Endothelial cell of umbilical vein (primary cell): ENCODE measurements at regions not wholly inside any gene's neighbourhood (a gene's known extent, or its start where the extent isn't known, plus 50 kb on each side); places are given as distances from the start of the nearest gene placed in this dataset.

ENCODE experiments used
- BruUV-seq: library from RNA; stranded (reverse); fragments of 400-500 nt; replicated peaks from 2 replicates; lab custom pipeline; 2021; lab: Mats Ljungman, UMichigan
- CTCF ChIA-PET: fragments of 300-600, 350-600 bp; sonication (Branson Sonifier 250); formaldehyde crosslinking; loops from one replicate; lab custom pipeline; 2021; ENCODE audit warnings: antibody characterized with exemption, inconsistent platforms; lab: Charles Lee
- POLR2A ChIA-PET: fragments of 300-600, 350-600 bp; sonication (Branson Sonifier 250); formaldehyde crosslinking; loops from one replicate; lab custom pipeline; 2021; ENCODE audit warnings: antibody characterized with exemption, inconsistent platforms; lab: Charles Lee
- DNase-seq: peaks from one replicate; pipeline ENCODE4 v3.0.0-alpha.2; 2011; ENCODE audit warnings: low read depth, low spot score
- FAIRE-seq: peaks from 2 replicates; lab custom pipeline; 2011; peaks lifted over from hg19 to GRCh38; lab: Jason Lieb, UNC
- H2AFZ ChIP-seq: 2 replicates; pipeline ENCODE4 v1.6.0; 2012; ENCODE audit warnings: low read depth, low read length, control low read depth, inconsistent platforms
- H3K27ac ChIP-seq: 2 replicates; pipeline ENCODE4 v1.5.1; 2011; ENCODE audit warnings: low read depth, mild to moderate bottlenecking, control low read depth, low read length, moderate library complexity; ENCODE audit not compliant: insufficient read depth
- H3K27me3 ChIP-seq, 2 experiments: 2 replicates each; pipeline versions ENCODE4 v1.6.0 to v1.6.1; 2011; ENCODE audit warnings: low read length in 2 of 2, mixed read lengths in 1 of 2; ENCODE audit not compliant: control insufficient read depth in 2 of 2, insufficient read depth in 2 of 2
- H3K36me3 ChIP-seq, 2 experiments: 2 replicates in 1 of 2; 3 replicates in 1 of 2; pipeline ENCODE4 v1.5.1; 2011; ENCODE audit warnings: low read length in 2 of 2, mild to moderate bottlenecking in 1 of 2, moderate library complexity in 1 of 2; ENCODE audit not compliant: control insufficient read depth in 2 of 2, insufficient read depth in 2 of 2; ENCODE audit errors: extremely low read depth in 1 of 2
- H3K4me1 ChIP-seq: 3 replicates; pipeline ENCODE4 v1.5.1; 2011; ENCODE audit warnings: mild to moderate bottlenecking, low read length; ENCODE audit not compliant: control insufficient read depth, insufficient read depth; ENCODE audit errors: extremely low read depth
- H3K4me2 ChIP-seq: 2 replicates; pipeline ENCODE4 v1.6.1; 2011; ENCODE audit warnings: low read length, control low read depth, mixed read lengths; ENCODE audit not compliant: insufficient read depth
- H3K4me3 ChIP-seq, 3 experiments: fragments of 200-600 bp in 1 of 3; sonication (generic), shearing (Covaris generic) in 1 of 3; replicated peaks in 1 of 3; 2 replicates each; pipeline ENCODE4 v1.5.1; 2011 to 2016; ENCODE audit warnings: control low read depth in 3 of 3, low read length in 3 of 3, mild to moderate bottlenecking in 2 of 3, inconsistent platforms in 1 of 3, low read depth in 1 of 3, moderate library complexity in 1 of 3; ENCODE audit not compliant: insufficient read depth in 1 of 3
- H3K79me2 ChIP-seq: 2 replicates; pipeline ENCODE4 v1.6.0; 2012; ENCODE audit warnings: low read length, inconsistent platforms; ENCODE audit not compliant: control insufficient read depth, insufficient read depth
- H3K9ac ChIP-seq: replicated peaks from 2 replicates; pipeline ENCODE3; 2011; ENCODE audit warnings: low read length, control low read depth; ENCODE audit not compliant: insufficient read depth; ENCODE audit errors: extremely low read depth
- H3K9me1 ChIP-seq: replicated peaks from 3 replicates; pipeline ENCODE4 v1.6.0; 2011; ENCODE audit warnings: mild to moderate bottlenecking, low read length; ENCODE audit not compliant: control insufficient read depth, insufficient read depth; ENCODE audit errors: extremely low read depth
- H3K9me3 ChIP-seq: replicated peaks from 2 replicates; pipeline ENCODE4 v1.5.1; 2012; ENCODE audit warnings: low read length, inconsistent platforms; ENCODE audit not compliant: control insufficient read depth, insufficient read depth
- H4K20me1 ChIP-seq: replicated peaks from 2 replicates; pipeline ENCODE3; 2011; ENCODE audit warnings: mild to moderate bottlenecking, low read length; ENCODE audit not compliant: control insufficient read depth, insufficient read depth; ENCODE audit errors: extremely low read depth
- EZH2 ChIP-seq: IDR thresholded peaks from 2 replicates; pipeline ENCODE4 v1.6.1; 2012; ENCODE audit warnings: borderline replicate concordance, low read depth, mild to moderate bottlenecking, moderate library complexity, low read length, inconsistent platforms; ENCODE audit not compliant: severe bottlenecking
- JUN ChIP-seq: IDR thresholded peaks from 2 replicates; pipeline ENCODE4 v1.6.1; 2011; ENCODE audit warnings: borderline replicate concordance, low read depth; ENCODE audit not compliant: insufficient read length, insufficient read depth
- POLR2AphosphoS5 ChIP-seq: IDR thresholded peaks from 2 replicates; pipeline ENCODE4 v1.6.1; 2012; ENCODE audit warnings: low read depth, mild to moderate bottlenecking, control low read depth, low read length, moderate library complexity; ENCODE audit not compliant: insufficient read depth
- dilution Hi-C: fragments of 300-500 bp; cut with MboI; formaldehyde crosslinking; loops from one replicate; pipeline ENCODE4 v1.15.0; 2019; ENCODE audit warnings: low sequenced_read_pairs; ENCODE audit not compliant: extremely low pct_ligation_motif_present
- intact Hi-C: fragments of 100-400 bp; cut with micrococcal nuclease; formaldehyde crosslinking; loops from one replicate; pipeline ENCODE4 v1.10.0; 2022
- TF ChIP-seq, protein P1 (sequence below): IDR thresholded peaks from 2 replicates; pipeline ENCODE4 v1.6.1; 2011; ENCODE audit not compliant: insufficient read depth, insufficient read length
- TF ChIP-seq, protein P2 (sequence below), 2 donors: IDR thresholded peaks; 1 replicate in 1 of 2; 2 replicates in 1 of 2; pipeline ENCODE4 v1.5.1; 2011; ENCODE audit warnings: low read length in 2 of 2, mild to moderate bottlenecking in 2 of 2, moderate library complexity in 2 of 2, control low read depth in 1 of 2, inconsistent platforms in 1 of 2, low read depth in 1 of 2; ENCODE audit not compliant: insufficient read depth in 1 of 2; ENCODE audit errors: extremely low read depth in 1 of 2

DNA sequence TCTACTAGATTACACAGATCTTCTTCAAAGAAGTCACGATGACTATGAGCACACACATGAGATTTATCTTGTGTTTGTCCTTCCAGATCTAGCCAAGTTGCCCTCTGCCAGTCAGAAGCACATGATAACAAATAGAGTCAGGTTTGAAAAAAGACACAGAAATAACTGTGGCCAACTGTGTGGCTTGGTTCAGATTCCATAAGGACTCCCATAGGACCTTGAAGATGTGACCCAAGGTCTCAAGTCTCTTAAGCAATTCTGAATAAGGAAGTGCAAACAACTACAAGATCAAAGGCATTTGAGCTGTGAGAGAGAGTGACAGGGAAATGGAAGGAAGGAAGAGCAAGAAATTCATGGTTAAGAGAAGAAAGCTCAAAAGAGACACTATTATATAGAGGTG, 194.0 kb downstream of the PLPP3 start:
- DNase-seq (no peak), FAIRE-seq (no peak)
- CTCF ChIA-PET = no interaction called here
- Histone ChIP-seq H3K27me3 (no peaks in the 10 kb centered on the region), H3K9me3 (no peaks in the 10 kb centered on the region), H3K27ac (no peak overlapping the region), H2AFZ (no peak overlapping the region), H3K4me1 (no peaks in the 10 kb centered on the region), H3K9me1 (no peaks in the 10 kb centered on the region), H3K4me2 (no peak overlapping the region), H3K36me3 (no peaks in the 10 kb centered on the region), H3K79me2 (no peaks in the 10 kb centered on the region), H4K20me1 (no peaks in the 10 kb centered on the region), H3K4me3 (no peak overlapping the region), H3K9ac (no peak overlapping the region)
- TF ChIP-seq EZH2 = no peak
- TF ChIP-seq JUN = no peak
- TF ChIP-seq, protein P1, sequence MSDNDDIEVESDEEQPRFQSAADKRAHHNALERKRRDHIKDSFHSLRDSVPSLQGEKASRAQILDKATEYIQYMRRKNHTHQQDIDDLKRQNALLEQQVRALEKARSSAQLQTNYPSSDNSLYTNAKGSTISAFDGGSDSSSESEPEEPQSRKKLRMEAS = no peak
- TF ChIP-seq, protein P2, sequence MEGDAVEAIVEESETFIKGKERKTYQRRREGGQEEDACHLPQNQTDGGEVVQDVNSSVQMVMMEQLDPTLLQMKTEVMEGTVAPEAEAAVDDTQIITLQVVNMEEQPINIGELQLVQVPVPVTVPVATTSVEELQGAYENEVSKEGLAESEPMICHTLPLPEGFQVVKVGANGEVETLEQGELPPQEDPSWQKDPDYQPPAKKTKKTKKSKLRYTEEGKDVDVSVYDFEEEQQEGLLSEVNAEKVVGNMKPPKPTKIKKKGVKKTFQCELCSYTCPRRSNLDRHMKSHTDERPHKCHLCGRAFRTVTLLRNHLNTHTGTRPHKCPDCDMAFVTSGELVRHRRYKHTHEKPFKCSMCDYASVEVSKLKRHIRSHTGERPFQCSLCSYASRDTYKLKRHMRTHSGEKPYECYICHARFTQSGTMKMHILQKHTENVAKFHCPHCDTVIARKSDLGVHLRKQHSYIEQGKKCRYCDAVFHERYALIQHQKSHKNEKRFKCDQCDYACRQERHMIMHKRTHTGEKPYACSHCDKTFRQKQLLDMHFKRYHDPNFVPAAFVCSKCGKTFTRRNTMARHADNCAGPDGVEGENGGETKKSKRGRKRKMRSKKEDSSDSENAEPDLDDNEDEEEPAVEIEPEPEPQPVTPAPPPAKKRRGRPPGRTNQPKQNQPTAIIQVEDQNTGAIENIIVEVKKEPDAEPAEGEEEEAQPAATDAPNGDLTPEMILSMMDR (IDR thresholded peaks at IDR 0.05; ENCODE audit: extremely low read depth in 1 of 2, insufficient read depth in 1 of 2, low read depth in 1 of 2, low read length in 2 of 2) = no peak
- BruUV-seq = no TSS peak
- intact Hi-C loops = no loop called here
- POLR2A ChIA-PET = no interaction called here
- dilution Hi-C loops = no loop called here

DNA sequence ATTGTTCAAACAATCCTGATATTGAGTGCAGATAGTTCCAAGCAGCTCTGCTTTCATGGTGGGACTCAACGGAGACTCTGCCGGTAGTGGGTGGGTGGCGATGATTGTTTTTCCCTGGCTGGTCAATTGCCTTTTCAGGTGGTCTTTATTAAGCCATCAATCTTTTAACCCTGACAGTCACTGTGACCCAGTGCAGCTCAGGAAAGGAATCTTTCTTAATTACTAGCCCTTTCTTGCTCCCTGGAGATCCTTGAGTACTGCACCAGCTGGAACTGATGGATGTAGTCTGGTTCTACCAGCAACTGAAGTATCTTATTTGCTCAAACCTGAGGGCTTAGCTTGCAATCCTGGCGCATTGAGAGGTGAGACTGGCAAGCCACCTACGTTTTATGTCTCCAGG, 196.4 kb downstream of the PLPP3 start:
- H4K20me1 ChIP-seq = no peaks in the 10 kb centered on the region
- H2AFZ ChIP-seq = no peak overlapping the region
- H3K9me1 ChIP-seq = no peaks in the 10 kb centered on the region
- no peaks in the 10 kb centered on the region for H3K36me3 ChIP-seq
- BruUV-seq = no TSS peak
- no peaks in the 10 kb centered on the region for H3K79me2 ChIP-seq
- no peaks in the 10 kb centered on the region for H3K4me1 ChIP-seq
- H3K9me3 ChIP-seq = no peaks in the 10 kb centered on the region
- FAIRE-seq = no peak
- H3K9ac ChIP-seq = no peak overlapping the region
- TF ChIP-seq POLR2AphosphoS5 = no peak
- dilution Hi-C loops (no loop called here), intact Hi-C loops (no loop called here)
- no peak for DNase-seq
- H3K27me3 ChIP-seq = no peaks in the 10 kb centered on the region
- no peak overlapping the region for H3K4me2 ChIP-seq
- POLR2A ChIA-PET = no interaction called here
- CTCF ChIA-PET = no interaction called here
- H3K4me3 ChIP-seq = no peak overlapping the region
- H3K27ac ChIP-seq = no peak overlapping the region
